Neural cell (in vitro differentiated cells): ENCODE measurements at regions not wholly inside any gene's neighbourhood (a gene's known extent, or its start where the extent isn't known, plus 50 kb on each side); places are given as distances from the start of the nearest gene placed in this dataset.

Experiments used
- EP300 ChIP-seq: fragments of 450-650 bp; conservative IDR thresholded peaks from 2 replicates; pipeline ENCODE4 v1.6.1; 2014; ENCODE audit warnings: antibody characterized with exemption, mild to moderate bottlenecking, moderate library complexity; ENCODE audit not compliant: poor library complexity, severe bottlenecking
- EZH2 ChIP-seq: fragments of 200-600, 300-800 bp; shearing (Covaris generic), sonication (generic); IDR thresholded peaks from 2 replicates; pipeline ENCODE4 v1.6.1; 2014; ENCODE audit warnings: antibody characterized with exemption, low read length, borderline replicate concordance, mild to moderate bottlenecking; ENCODE audit not compliant: insufficient read depth, poor library complexity, severe bottlenecking
- TF ChIP-seq, protein P1 (sequence below): fragments of 450-650 bp; IDR thresholded peaks from 2 replicates; pipeline ENCODE4 v1.5.1; 2014; ENCODE audit warnings: antibody characterized with exemption, mild to moderate bottlenecking, moderate library complexity; ENCODE audit not compliant: poor library complexity, severe bottlenecking

DNA sequence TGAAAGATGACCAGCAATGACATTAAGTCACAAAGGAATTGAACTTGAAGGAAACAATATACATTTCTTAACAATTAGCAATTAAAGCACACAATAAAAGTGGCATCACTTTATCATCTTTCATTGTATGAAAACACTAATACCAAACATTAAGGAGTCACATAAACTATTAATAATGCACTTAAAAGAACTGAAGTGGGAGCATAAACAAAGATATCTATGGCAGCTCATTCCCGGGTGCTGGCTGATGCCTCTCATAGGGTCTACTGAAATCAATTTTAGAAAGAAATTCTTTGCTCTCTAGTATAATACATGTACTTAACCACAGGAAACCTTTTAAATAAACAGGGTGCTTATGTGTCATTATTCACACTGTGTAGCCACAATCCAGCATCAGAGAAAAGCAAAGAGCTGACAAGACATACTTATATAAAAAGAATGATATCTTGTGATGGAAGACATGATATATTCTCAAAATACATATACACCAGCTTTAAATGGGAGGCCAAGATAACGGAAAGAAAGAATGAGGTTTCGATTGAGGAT lies 1207.8 kb downstream of the EFNB2 start:
- TF ChIP-seq, protein P1, sequence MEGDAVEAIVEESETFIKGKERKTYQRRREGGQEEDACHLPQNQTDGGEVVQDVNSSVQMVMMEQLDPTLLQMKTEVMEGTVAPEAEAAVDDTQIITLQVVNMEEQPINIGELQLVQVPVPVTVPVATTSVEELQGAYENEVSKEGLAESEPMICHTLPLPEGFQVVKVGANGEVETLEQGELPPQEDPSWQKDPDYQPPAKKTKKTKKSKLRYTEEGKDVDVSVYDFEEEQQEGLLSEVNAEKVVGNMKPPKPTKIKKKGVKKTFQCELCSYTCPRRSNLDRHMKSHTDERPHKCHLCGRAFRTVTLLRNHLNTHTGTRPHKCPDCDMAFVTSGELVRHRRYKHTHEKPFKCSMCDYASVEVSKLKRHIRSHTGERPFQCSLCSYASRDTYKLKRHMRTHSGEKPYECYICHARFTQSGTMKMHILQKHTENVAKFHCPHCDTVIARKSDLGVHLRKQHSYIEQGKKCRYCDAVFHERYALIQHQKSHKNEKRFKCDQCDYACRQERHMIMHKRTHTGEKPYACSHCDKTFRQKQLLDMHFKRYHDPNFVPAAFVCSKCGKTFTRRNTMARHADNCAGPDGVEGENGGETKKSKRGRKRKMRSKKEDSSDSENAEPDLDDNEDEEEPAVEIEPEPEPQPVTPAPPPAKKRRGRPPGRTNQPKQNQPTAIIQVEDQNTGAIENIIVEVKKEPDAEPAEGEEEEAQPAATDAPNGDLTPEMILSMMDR: no peak
- TF ChIP-seq EP300 (no peak), EZH2 (no peak)
